Activated CD4-positive, alpha-beta T cell treated with anti-CD3 and anti-CD28 coated beads, Interleukin-2, Interleukin-6, amounts not matched to agents 100 ng/mL and 50 ng/mL, durations not matched to agents 16 hours and 8 hours (primary cell): ENCODE measurements at regions not wholly inside any gene's neighbourhood (a gene's known extent, or its start where the extent isn't known, plus 50 kb on each side); places are given as distances from the start of the nearest gene placed in this dataset.
"Not testable (repeated sequence)": the region's sequence is repeated elsewhere in the genome, so short reads cannot be mapped to it uniquely, and the experiment has no call there.

Experiments used
- DNase-seq: peaks from one replicate; pipeline ENCODE4 v3.0.0-alpha.2; 2020

DNA sequence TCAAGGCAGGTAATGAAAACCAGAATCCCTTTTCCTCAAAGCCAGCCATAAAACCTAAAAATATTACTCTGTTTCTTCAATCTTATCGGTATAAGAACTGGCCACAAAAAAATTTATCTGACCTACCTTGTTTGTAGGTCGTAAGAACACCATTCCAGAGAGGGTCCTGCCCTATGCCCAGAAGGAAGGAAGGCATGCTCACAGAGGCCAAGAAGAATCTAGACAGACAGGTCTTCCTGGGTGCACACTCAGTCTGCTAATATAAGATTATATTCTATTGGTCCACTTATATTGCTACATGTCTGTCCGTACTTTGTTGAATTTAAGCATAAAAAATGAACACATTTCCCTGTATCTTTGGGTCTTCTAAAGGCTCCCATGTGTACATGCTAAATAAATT, 2136.1 kb upstream of the PCDH20 start:
- DNase-seq: no peak

DNA sequence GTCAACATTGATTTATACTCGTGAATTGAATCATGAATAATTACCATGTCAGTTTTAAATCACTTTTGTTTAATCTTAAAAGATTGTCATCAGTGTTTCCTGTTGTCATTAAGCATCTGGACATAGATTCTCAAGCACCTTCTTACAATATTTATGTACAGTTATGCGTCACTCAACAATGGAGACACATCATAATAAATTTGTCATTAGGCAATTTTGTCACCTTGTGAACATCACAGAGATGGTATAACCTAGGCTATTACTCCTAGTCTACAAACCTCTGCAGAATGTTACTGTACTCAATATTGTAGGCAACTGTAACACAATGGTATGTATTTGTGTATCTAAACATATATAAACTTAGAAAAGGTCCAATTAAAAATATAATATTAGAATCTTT, 2130.9 kb upstream of the PCDH20 start:
- no peak for DNase-seq

DNA sequence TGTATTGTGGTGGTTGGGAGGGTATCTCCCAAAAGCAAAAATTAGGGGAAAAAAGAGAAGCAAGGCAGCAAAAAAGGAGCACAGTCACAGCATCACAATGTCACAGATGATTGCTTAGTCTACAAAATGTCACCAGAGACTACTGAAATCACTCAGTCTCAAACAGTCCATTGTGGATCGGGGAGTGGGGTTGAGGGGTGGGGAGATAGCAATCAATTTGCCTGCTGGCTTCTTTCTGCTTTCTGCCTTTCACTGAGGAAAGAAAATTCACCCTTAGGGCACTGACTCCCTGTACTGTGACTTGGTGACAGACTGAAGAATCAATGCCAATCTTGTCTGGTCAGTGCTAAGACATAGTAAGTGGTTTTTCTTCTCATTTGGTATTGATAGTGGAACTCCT, 2127.1 kb upstream of the PCDH20 start:
- DNase-seq: no peak

DNA sequence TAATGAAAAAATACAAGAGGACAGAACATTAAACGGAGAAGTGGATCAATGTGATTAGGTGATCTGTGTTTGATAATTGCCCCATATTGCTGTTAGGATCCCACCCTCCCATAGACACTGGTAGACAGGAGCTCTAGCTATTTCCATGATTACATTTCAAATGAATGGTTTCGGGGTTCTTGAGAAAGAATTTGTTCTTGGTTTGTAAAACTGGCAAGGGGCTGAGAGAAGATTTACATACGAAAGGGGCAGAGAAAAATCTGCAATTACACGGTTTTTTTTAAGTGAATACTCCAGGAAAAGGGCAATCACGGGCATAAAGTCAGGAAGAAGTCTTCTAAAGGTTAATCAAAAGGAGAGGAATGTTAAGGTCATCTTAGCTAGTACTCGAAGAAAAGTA, 2125.7 kb upstream of the PCDH20 start:
- DNase-seq: no peak

DNA sequence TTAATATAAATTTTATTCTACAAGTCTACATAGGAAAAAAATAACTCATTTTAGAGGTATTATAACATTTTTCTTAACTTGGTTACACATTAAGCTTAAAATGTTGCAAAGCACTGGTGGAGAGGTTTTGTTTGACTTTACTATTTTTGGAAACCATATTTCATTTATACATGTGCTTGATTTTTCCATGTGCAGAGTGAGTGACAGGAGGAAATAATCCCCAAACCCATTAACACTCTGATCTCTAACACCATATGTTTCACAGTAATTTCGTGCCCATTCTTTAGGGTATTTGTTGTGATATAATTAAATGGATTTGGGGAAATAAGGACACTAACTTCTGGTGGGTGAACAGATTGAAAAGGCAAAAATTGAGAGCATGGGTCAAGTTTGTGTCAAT, 2124.4 kb upstream of the PCDH20 start:
- no peak for DNase-seq

DNA sequence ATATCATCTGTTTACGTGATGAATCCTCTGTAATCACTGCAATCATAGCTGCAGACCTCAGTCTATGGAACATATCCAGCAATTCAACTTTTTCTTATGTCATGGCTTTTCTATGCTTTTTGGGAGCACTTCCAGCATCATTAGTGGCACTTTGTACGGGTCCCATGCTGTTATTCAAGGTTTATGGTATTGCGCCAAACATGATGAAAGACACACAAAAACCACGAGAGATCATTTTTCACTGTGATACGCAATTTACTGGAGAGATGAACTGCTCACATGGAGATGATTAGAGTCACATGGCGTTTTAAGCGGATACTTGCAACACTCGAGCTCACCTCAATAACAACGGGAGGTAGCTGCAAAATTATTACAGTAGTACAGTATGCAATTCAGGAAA, 2101.7 kb upstream of the PCDH20 start:
- no peak for DNase-seq

DNA sequence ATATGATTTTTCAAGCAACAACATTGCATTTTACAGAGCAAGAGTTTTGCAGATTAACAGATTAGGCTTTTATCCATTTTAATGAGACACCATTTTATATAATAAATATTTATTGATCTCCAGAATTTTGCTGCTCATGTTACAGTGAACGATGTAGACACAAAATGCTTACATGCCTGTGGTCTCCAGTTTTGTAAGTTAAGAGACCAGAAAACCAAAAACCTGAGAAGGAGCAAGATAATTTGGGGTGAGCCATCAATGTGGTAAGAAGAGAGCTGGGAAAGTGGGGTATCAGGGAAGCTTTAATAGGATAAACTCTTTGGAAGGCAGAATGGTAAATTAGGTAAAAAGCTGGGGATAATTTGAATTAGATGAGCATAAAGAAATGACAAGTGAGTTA, 2100.5 kb upstream of the PCDH20 start:
- DNase-seq: no peak

DNA sequence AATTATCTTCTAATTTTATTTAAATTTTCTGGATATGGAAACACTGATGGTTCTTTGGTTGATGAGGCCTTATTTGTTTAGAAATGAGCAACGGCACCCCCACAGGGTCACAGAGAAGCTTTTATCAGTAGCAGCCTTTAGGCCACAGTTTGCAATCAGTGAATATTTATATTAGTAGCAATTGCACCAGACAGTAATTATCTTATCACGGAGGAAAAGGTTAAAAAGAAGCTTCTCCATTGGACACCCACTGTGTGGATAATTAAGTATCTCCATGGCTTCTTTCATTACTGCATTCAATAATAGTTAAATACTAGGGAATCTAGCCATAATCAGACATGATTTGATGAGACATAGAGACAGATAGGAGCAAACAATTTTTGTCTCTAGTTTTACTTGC, 2099.2 kb upstream of the PCDH20 start:
- no peak for DNase-seq

DNA sequence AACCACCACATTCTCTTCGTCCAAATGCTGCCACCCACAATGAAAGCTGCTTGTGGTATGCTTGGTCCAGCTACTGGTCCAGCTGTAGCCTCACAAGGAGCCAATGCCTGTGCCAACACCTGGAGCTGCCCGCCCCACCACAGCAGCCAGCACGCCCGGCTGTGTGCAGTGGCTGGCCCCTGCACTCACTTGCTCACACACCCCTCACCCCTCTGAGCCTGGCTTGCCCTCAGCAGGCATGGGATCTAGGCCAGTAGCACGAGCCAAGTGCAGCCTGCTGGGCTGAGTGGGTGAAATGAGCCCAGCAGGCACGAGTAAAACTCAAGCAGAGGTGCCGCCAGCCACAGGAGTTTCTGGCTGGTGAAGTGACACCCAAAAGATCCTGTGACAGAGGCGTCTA, 2096.4 kb upstream of the PCDH20 start:
- no peak for DNase-seq

DNA sequence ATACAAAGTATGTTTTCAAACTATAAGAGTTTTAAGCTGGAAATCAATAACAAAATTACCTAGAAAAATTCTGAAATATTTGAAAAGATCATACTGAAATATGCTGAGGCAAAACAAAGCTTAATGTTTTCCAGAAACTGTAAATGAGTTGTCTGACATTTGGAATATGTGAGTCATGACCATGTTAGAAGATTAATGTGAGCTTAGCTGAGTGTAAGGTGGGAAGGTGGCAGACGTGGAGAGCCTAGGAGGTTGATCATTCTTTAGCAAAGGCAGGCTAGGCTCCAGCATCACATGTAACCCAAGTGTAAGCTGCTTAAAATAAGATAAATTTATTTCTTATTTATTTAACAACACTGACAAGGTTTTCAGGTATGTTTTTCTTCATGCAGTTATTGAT, 2086.1 kb upstream of the PCDH20 start:
- no peak for DNase-seq

DNA sequence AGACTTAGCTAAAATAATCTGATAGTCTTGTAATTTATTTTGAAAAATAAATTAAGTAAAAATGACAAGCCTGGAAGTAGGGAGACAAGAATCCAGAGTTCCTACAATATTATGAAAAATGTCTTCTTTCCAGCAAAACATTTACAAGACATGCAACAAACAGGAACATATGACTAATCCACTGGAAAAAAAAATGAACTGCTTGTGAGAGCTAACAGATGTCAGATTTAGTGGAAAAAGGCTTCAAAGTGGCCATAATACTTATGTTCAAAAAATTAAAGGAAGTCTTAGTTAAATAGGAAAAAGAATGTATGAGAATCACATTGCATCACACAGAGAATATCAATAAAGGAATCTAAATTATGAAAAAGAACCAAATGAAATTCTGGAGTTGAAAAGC, 2082.0 kb upstream of the PCDH20 start:
- no peak for DNase-seq

DNA sequence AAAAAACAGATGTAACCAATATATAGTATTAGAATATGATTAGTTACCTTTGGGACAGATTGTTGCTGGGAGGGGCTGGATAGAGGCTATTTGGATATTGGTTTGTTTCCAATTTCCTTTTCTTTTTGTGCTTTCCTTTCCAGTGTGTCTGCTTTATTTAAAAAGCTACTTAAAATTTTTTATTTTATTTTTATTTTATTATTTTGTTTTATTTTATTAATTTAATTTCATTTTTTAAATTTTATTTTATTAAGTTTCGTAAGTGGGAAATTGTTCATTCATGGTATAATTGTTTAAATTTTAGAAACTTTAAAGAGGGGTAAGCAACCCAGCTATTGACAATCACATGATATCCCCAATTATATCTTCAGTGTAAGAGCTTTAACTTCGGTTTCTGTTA, 2077.0 kb upstream of the PCDH20 start:
- DNase-seq: no peak

DNA sequence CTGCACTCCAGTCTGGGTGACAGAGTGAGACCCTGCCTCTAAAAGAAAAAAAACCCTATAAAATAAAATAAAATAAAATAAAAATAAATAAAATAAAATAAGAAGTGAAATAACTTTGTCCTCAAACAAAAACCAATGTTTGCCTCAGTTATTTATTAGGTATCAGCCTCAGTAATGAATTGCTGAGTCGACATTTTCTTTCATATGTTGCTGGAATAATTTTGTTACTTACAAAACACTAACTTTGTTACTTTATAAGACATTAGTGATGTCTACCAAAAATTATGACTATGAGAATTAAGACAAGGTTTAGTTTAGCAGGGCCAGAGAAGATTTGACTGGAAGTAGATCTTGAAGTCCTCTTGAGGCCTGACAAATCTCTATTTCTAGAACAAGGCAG, 2074.5 kb upstream of the PCDH20 start:
- DNase-seq: no peak

DNA sequence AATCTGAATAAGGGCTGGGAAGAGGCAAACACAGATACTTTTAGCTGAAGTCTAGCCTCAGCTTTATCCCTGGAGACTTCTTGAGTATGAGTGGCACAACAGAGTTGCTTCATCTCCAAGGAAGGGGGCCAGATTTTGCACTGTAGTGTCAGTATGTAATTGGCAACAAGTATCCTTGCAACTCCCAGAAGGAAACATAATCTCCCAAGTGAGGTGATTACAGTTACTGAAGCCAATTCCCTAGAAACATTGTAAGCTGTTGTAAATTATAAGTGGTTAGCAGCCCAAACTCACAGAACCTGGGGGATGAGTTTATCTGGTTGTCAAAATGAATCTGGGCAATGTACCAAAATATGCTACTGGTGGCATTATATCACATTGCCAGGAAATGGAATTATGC, 2065.7 kb upstream of the PCDH20 start:
- no peak for DNase-seq

DNA sequence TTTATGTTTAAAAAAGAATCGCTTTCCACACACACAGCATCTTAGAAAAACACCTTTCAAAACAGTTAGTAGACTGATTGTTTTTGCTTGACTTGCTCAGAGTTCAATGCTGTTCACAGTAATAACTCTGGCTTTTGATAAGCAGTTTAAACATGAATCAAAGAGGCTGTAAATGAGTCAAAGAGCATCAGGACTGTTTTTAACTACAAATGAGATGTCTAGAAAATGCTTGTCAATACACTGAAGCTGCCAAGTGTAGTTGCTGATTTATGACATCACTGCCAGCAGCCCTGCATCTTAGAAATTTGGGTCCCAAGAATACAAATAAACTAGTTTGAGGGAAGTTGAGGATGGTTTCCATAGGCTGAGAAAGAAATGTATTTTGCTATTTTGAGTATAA, 2057.1 kb upstream of the PCDH20 start:
- no peak for DNase-seq

DNA sequence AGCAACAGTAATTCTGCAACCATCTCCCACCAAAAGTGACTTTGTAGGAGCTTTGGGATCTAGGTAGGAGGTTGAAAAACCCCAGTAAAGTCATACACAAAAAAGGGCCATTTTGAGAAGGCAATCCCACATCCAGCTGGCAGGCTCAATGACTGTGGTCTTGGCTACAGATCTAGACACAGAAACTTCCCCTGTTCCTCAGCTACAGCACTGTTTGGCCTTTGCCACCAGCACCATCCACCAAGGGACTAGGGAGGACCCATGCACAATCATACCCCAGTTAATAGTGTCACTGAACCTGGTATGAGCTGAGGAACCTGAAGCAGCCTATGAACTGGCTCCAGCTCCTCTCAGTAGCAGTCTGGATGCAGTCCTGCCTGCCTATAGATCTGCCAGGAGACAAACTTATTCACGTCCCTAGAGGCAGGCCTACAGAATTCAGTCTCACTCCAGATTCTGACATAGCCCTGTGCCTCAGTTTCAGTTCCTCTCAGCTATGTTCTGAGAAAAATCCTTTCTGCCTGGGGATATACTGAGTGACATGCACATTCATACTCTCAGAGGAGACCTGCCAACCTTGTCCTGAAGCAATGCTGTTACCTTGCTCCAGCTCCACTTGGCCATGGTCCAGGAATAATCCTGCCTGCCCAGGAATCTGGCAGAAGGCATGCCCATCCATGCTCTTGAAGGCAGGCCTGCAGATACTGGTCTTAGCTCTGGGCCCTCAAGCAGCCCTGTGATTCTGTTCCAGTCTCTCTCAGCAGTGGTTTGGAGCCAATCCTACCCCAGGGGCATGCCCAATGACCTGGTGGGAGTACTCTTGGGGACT, 2048.3 kb upstream of the PCDH20 start:
- DNase-seq: no peak

DNA sequence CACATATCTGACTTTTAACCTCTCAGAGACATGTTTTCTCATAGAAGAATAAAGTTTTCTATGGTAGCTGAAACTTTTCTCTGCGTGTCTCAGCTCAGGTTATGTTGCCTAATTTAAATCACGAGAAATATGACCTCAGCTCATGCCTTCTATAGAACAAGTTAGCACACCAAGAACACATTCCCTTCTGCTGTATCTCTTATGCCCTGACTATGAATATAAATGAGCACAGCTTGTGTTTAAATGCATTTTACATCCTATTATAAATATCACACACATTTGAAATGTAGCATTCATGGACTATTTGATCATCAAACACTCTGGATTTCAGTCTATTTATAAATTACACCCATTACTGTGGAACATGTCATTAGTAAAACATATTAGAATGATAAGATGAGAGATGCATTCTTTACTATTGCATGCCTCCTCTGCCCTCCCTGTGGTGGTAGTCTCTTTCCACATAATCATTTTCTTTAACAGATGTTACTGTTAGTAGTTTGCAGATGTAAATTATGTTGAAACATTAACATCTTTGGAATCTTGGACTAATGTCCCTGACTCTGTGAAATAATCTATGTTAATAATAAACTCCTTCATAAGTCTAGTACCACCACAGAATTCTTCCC, 2044.9 kb upstream of the PCDH20 start:
- no peak for DNase-seq

DNA sequence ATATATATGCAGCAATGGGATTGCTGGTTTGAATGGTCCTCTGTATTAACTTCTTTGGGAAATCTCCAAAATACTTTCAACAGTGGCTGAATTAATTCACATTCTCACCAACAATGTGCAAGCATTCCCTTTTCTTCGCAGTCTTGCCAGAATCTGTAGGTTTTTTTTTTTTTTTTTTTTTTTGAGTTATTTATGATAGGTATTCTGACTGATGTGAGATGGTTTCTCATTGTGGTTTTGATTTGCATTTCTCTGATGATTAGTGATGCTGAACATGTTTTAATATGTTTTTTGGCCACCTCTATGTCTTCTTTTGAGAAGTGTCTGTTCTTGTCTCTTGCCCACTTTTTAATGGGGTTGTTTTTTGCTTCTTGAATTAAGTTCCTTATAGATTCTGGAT, 2041.5 kb upstream of the PCDH20 start:
- DNase-seq: no peak

DNA sequence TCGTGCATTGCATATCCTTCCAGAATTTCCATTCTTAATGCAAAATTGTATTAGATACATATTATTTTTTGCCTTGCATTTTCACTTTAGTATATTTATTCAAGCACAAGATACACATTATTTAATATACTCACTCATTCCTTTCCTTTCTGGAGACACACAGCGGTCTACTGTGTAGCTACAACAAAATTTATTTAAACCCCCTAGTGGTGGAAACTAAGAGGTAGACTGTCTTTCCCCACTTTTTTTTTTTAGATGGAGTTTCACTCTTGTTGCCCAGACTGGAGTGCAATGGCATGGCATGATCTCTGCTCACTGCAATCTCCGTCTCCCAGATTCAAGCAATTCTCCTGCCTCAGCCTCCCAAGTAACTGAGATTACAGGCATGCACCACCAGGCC, 2040.3 kb upstream of the PCDH20 start:
- DNase-seq: no peak

DNA sequence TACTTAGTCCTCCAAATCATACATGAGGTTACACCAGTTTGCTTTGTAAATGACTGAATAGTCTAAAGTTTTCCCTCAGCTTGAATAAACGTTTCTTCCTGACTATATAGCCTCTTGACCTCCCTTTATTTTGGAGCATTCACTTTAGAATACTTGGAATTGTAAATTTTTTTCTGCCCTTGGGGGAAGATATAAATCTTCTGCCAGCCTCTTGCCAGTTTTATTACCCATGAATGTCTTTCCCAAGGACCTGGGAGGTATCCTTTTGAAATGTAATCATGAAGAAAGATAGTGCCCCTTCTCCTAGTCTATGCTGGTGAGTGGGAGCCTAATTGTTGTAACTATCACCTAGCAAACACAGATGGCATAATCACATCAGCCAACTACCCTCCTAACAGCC, 2033.9 kb upstream of the PCDH20 start:
- DNase-seq: no peak

DNA sequence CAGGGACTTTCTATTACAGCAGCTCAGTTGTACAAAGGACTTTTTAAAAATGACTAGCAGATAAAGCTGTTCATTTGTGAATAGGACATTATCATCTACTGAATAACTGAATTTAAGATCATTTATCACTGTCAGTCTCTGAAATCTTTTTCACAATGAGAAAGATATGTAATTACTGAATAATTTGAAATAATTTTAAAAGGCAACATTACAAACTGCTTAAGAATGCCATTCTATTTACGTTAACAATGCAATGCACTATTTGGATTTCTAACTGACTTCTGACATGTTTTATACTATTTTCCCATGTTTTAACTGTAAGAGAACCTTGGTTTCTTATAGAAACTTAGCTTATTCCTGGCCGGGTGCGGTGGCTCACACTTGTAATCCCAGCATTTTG, 2033.0 kb upstream of the PCDH20 start:
- DNase-seq: no peak

DNA sequence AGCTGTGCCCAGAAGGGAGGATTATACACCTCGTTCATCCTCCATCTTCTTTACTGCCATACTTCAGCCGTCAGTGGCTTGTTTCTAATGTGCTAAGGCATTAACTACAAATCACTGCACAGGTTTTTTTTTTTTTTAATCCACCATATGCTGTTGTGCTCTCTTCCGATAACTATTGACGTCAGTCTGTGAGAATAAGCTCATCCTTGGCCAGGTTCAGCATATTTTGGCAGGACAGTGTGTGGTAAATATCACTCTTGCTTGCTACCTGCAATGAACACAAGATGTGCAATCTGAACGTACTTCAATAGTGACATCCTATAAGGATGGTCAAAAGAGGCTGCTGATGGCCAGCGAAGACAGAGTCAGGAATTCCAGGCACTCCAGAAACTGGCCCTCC, 2030.7 kb upstream of the PCDH20 start:
- DNase-seq: no peak

DNA sequence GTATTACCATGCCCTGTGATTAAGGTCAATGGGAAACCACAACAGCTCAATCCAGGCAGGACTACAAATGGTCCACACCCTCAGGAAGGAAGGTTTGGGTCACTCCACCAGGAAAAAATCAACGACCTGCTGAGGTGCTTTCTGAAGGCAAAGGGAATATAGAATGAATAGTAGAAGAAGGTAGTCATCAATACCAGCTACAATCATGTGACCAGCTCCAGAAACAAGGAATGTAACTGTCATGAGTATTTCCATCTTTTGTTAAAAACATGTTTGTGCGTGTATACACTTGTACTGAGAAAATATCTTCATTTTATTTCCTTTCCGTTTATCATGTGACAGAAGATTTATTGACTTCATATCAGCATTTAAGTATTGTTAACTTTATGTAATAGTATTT, 2028.6 kb upstream of the PCDH20 start:
- not testable (repeated sequence) for DNase-seq

DNA sequence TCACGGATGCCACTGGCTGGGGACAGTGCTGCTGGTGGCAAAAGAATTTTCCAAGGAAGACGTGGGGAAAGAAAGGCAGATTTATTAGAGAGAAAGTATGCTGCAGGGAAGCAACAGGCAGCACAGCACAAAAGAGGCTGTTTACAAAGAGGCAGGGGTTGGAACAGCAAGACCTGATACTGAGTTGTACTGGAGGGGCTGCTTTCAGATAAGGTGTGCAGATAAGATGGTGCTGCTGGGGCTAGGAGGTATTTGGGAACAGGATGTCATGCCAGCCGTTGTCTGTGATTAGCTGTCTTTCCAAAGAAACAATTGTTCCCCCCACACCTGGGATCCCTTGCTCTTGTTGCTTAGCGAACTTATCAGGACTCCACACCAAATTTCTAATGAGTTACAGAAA, 2023.3 kb upstream of the PCDH20 start:
- DNase-seq: no peak

DNA sequence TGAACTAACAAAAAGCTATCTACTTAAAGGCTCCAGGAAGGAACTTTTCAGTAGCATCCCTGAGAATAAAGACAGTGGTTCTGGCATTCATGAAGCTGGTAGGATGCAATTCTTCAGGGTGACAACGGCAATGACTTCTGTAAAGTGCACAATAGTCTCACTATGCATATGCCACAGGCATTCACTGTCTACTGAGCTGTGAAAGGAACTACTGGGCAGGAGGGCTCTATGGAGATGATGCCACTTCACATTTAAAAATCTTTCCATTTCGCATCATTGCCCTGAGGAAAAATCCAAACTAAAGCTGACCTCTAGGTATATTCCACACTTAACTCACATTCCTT, 2020.6 kb upstream of the PCDH20 start:
- DNase-seq: no peak
